Lung (tissue), 11 donors: ENCODE measurements at regions not wholly inside any gene's neighbourhood (a gene's known extent, or its start where the extent isn't known, plus 50 kb on each side); places are given as distances from the start of the nearest gene placed in this dataset.

Experiments used
- ATAC-seq: fragments of 200-7000 bp; cut with Tn5 transposase; one replicate; pipeline ENCODE4 v1.9.1; 2020; ENCODE audit warnings: moderate number of reproducible peaks; ENCODE audit not compliant: insufficient read depth, low FRiP score
- DNase-seq, 3 donors: peaks; one replicate each; pipeline ENCODE4 v3.0.0-alpha.2; 2013 to 2017
- H3K27ac ChIP-seq, 2 donors: one replicate each; pipeline ENCODE4 v1.5.1; 2013; ENCODE audit warnings: mild to moderate bottlenecking in 2 of 2, moderate library complexity in 2 of 2, control low read depth in 1 of 2, inconsistent platforms in 1 of 2, low read depth in 1 of 2, low read length in 1 of 2
- H3K27me3 ChIP-seq, 3 donors: one replicate each; pipeline ENCODE4 v1.5.1; 2013; ENCODE audit warnings: low read length in 2 of 3; ENCODE audit not compliant: control insufficient read depth in 3 of 3, insufficient read depth in 3 of 3
- H3K36me3 ChIP-seq, 4 donors: one replicate each; pipeline ENCODE4 v1.5.1; 2013; ENCODE audit warnings: low read length in 4 of 4, mild to moderate bottlenecking in 1 of 4, moderate library complexity in 1 of 4; ENCODE audit not compliant: control insufficient read depth in 4 of 4, insufficient read depth in 4 of 4
- H3K4me1 ChIP-seq, 5 donors: one replicate each; pipeline ENCODE4 v1.5.1; 2013; ENCODE audit warnings: low read length in 5 of 5, mild to moderate bottlenecking in 2 of 5, moderate library complexity in 1 of 5; ENCODE audit not compliant: control insufficient read depth in 5 of 5, insufficient read depth in 5 of 5
- H3K4me3 ChIP-seq: one replicate; pipeline ENCODE4 v1.5.1; 2013; ENCODE audit warnings: mild to moderate bottlenecking, control low read depth, moderate library complexity
- H3K9ac ChIP-seq, 2 donors: one replicate each; pipeline ENCODE4 v1.5.1; 2013; ENCODE audit warnings: low read length in 2 of 2, control low read depth in 1 of 2; ENCODE audit not compliant: insufficient read depth in 1 of 2
- H3K9me3 ChIP-seq, 4 donors: one replicate each; pipeline ENCODE4 v1.5.1; 2013; ENCODE audit warnings: low read length in 3 of 4, mild to moderate bottlenecking in 1 of 4, moderate library complexity in 1 of 4; ENCODE audit not compliant: control insufficient read depth in 4 of 4, insufficient read depth in 3 of 4
- WGBS, 2 donors: extraction: QIAGEN DNeasy Blood & Tissue Kit; methylation state at CpG; one replicate each; pipeline ENCODE4 v1.1.7; 2013; 5-methylcytosine and 5-hydroxymethylcytosine counted together
- TF ChIP-seq, protein P1 (sequence below): IDR thresholded peaks from 2 replicates; pipeline ENCODE4 v1.5.1; 2012; ENCODE audit warnings: mild to moderate bottlenecking; ENCODE audit errors: control extremely low read depth, extremely low read depth
- donor health status: control.
- donor health status: control.
- donor health status: Bipolar disorder and iron deficiency.
- donor health status: healthy.
- donor health status: DM: yes; HTN: yes; CAD: no.

DNA sequence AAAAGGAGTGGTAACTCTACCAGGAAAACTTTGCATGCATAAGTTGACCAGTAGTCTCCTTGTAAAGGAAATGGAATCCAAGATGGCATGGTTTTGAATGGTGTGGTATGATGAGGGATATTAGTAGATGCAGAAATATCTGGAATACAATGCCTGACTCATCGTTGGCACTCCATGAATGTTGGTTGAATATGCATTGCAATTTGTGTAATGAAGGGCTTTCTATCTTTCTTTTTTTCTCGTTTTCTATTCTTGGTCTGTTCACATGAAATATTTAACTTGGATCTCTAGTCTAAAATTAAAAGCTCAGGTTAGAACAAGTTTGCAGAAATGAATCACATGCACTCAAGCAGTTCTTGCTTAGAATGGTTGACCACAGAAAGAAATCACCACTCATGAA lies 195.3 kb upstream of the ADRA1D start:
- WGBS, 2 donors, result 86 to 88% methylated on average over 2 of the region's 2 CpGs
- H3K9ac ChIP-seq, result no peak overlapping the region
- TF ChIP-seq, protein P1, sequence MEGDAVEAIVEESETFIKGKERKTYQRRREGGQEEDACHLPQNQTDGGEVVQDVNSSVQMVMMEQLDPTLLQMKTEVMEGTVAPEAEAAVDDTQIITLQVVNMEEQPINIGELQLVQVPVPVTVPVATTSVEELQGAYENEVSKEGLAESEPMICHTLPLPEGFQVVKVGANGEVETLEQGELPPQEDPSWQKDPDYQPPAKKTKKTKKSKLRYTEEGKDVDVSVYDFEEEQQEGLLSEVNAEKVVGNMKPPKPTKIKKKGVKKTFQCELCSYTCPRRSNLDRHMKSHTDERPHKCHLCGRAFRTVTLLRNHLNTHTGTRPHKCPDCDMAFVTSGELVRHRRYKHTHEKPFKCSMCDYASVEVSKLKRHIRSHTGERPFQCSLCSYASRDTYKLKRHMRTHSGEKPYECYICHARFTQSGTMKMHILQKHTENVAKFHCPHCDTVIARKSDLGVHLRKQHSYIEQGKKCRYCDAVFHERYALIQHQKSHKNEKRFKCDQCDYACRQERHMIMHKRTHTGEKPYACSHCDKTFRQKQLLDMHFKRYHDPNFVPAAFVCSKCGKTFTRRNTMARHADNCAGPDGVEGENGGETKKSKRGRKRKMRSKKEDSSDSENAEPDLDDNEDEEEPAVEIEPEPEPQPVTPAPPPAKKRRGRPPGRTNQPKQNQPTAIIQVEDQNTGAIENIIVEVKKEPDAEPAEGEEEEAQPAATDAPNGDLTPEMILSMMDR, result no peak
- no peak overlapping the region for H3K4me3 ChIP-seq
- no peaks in the 10 kb centered on the region for H3K36me3 ChIP-seq
- no peak overlapping the region for H3K27ac ChIP-seq
- DNase-seq (no peak), ATAC-seq (no peak)
- peaks cover 0 to 4% (median 0%) of the 10 kb centered on the region in 4 donors for H3K9me3 ChIP-seq
- H3K4me1 ChIP-seq, result peaks cover 0 to 6% (median 2%) of the 10 kb centered on the region in 5 donors
- peaks cover 0 to 3% (median 0%) of the 10 kb centered on the region in 3 donors for H3K27me3 ChIP-seq

DNA sequence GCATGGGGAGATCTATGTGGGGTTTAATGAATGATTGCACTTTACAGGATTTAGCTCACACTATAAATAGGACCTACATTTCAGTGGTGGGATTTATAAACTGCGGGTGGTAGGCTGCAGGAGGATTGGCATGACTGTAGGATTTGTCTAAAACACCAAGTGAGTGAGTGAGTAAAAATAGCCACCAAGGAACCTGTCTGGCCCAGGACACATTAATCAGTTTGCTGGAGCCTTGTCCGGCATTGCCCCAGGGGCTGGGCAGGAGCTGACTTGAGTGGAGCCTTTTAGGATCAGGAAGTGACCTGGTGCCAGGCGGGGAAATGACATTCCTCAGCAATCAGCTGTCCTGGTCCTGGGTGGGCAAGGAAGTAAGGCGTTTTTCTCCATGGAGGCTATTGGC lies 193.9 kb upstream of the ADRA1D start:
- H3K4me1 ChIP-seq, result peaks cover 0 to 9% (median 5%) of the 10 kb centered on the region in 5 donors
- ATAC-seq (no peak), DNase-seq (no peak)
- no peak overlapping the region for H3K27ac ChIP-seq
- no peak overlapping the region for H3K9ac ChIP-seq
- H3K36me3 ChIP-seq, result no peaks in the 10 kb centered on the region
- peaks cover 0 to 3% (median 0%) of the 10 kb centered on the region in 3 donors for H3K27me3 ChIP-seq
- peaks cover 0 to 4% (median 0%) of the 10 kb centered on the region in 4 donors for H3K9me3 ChIP-seq
- H3K4me3 ChIP-seq, result no peak overlapping the region
- 69 to 71% methylated on average over 4 of the region's 4 CpGs for WGBS, 2 donors
- TF ChIP-seq, protein P1, result no peak

DNA sequence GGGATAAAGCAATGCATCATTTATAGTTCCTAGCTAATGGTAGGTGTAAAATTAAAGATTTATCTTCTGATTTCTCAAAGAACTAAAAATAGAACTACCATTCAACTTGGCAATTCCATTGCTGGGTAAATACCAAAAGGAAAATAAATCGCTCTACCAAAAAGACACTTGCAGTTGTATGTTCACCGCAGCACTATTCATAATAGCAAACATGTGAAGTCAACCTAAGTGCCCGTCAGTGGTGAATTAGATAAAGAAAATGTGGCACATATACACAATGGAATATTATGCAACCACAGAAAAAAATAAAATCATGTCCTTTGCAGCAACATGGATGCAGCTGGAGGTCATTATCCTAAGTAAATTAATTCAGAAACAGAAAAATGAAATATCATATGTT lies 192.8 kb upstream of the ADRA1D start:
- Histone ChIP-seq H3K27me3 (peaks cover 0 to 3% (median 0%) of the 10 kb centered on the region in 3 donors), H3K9me3 (peaks cover 0 to 4% (median 0%) of the 10 kb centered on the region in 4 donors), H3K4me1 (peaks cover 0 to 9% (median 5%) of the 10 kb centered on the region in 5 donors), H3K27ac (no peak overlapping the region), H3K4me3 (no peak overlapping the region), H3K36me3 (no peaks in the 10 kb centered on the region), H3K9ac (no peak overlapping the region)
- no peak for ATAC-seq
- DNase-seq, result no peak
- TF ChIP-seq, protein P1, result no peak
- 91 to 92% methylated on average over 3 of the region's 3 CpGs for WGBS, 2 donors

DNA sequence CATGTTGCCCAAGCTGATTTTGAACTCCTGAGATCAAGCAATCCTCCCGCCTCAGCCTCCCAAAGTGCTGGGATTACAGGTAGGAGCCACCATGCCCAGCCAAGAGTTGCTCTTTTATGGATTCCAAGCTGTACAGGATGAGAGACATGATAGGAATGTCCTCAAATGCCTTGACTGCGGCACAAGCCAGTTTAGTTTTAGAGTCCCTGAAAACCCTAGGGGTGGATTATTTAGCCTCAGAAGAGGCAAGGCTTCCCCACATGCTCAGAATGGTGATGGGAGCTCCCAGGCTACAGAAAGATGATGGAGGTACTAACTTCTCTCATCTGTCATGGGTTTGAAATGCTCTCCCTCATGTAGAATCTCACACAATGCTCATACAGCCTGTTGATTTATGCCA lies 192.1 kb upstream of the ADRA1D start:
- 93 to 100% methylated on average over 2 of the region's 2 CpGs for WGBS, 2 donors
- no peak overlapping the region for H3K27ac ChIP-seq
- peaks cover 0 to 9% (median 5%) of the 10 kb centered on the region in 5 donors for H3K4me1 ChIP-seq
- peaks cover 0 to 4% (median 0%) of the 10 kb centered on the region in 4 donors for H3K9me3 ChIP-seq
- ATAC-seq (no peak), DNase-seq (no peak)
- H3K4me3 ChIP-seq, result no peak overlapping the region
- no peaks in the 10 kb centered on the region for H3K36me3 ChIP-seq
- peaks cover 0 to 3% (median 0%) of the 10 kb centered on the region in 3 donors for H3K27me3 ChIP-seq
- no peak overlapping the region for H3K9ac ChIP-seq
- TF ChIP-seq, protein P1, result no peak
